IPS-NIHi7 (cell line): ENCODE measurements at regions not wholly inside any gene's neighbourhood (a gene's known extent, or its start where the extent isn't known, plus 50 kb on each side); places are given as distances from the start of the nearest gene placed in this dataset.
"Not testable (repeated sequence)": the region's sequence is repeated elsewhere in the genome, so short reads cannot be mapped to it uniquely, and the experiment has no call there.

Experiments used
- DNase-seq: peaks from one replicate; pipeline ENCODE4 v3.0.0; 2012; ENCODE audit warnings: mixed read lengths; ENCODE audit errors: extremely low spot score

GRCh38 chr1:106249365-106249764 lies 807.1 kb upstream of the PRMT6 start:
- no peak for DNase-seq

DNA sequence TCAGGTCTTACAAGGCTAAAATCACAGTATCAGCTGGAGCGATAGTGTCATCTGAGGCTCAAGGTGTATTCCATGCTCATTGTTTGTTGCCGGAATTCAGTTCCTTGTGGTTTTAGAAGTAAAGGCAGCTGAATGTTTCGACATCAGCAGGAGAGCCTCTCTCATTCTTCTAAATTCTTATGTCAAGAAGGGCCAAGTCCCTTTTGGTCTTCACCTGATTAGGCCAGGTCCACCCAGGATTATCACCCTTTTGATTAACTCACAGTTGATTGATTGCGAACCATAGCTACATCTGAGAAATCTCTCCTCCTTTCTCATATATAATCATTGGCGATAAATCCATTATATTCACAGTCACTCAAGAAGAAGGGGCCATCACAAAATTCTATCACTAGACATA lies 806.7 kb upstream of the PRMT6 start:
- DNase-seq = no peak

- no peak for DNase-seq
Measured at GRCh38 chr1:106254748-106255147, 801.7 kb upstream of the PRMT6 start.

DNA sequence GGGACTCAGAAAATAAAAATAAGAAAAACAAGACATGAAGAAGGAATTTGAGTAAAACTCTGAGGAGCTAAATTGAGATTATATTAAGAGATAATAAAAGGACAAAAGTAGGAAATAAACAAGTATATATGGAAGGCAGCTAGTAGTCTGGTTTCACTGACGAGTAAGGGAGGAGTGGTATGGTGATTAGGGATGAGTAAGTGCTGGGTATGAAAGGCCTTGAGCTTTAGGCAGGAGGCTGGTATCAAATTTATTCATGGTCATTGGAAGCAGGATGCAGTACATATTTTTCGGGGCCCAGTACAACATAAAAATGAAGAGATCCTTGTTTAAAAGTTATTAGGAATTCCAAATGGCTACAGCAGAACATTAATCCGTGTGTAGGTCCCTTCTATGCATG lies 789.7 kb upstream of the PRMT6 start:
- DNase-seq = no peak

DNA sequence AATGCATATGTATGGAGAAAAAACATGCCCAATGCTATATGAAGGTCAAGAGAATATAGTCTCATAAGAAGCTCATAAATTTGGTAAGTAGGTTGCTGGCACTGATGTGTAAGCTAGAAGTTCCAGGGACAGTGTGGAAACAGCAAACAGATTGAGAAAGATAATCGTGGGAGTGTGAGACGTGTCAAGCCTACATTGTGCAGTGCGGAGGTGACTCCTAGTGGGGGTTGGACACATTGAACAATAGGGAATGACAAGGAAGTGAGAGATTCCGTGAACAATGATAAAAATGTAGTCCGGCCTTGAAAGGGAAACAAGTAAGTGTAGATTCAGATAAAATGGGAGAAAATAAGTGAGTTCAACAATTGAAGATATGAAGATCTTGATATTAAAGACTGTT lies 788.4 kb upstream of the PRMT6 start:
- no peak for DNase-seq

GRCh38 chr1:106276871-106277270 lies 779.6 kb upstream of the PRMT6 start:
- DNase-seq = no peak

- DNase-seq = no peak
Measured at GRCh38 chr1:106277786-106278185, 778.7 kb upstream of the PRMT6 start.

DNA sequence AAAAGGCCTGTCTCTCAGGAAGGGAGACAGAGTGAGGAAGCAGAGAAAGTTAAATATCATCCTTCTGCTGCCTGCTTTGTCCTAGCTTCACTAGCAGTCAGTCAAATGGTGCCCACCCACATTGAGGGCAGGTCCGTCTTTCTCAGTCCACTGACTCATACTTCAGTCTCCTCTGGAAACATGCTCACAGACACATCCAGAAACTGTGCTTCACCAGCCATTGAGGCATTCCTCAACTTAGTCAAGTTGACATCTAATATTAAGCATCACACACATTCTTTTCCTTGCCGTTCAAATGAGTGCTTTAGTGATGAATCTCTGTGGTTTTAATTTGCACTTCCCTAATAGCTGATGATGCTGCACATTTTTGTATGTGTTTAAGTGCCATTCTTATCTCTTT lies 777.8 kb upstream of the PRMT6 start:
- no peak for DNase-seq

- DNase-seq = no peak
Measured at GRCh38 chr1:106289265-106289928, 767.1 kb upstream of the PRMT6 start.

GRCh38 chr1:106290805-106291501 lies 765.5 kb upstream of the PRMT6 start:
- no peak for DNase-seq

DNA sequence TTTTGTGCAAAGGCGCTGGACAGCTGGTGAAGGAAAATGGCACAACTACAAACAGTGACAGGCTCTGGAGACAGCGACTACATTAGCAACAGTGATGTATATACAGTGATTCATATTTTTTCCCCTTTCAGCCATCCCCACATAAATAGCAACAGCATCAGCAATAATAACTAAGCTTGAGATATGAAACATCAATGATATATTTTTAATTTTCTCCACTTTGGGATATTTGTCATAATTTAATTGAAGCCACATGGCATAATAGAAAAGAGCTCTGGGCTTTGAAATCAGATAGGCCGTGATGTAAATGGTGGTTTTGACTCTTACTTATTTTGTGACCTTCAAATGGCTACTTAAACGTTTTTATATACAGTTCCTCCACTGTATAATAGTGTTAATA lies 764.3 kb upstream of the PRMT6 start:
- no peak for DNase-seq

DNA sequence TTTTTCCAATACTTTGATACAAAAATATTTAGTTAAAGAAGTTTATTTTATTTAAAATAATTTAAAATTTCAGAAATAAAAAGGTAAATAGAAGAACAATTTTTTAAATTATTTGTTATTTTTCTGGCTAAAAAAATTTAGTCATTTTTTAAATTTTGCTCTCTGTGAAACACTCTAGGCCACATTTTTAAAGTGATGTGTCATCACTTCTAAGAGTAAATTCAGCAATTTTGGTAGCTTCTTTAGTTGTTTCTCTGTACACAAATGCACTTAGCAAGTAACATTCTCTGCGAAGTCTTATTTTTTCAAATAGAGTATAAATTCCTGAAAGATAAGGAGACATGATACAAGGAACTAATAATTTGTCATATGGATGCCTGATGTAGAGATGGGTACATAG lies 760.0 kb upstream of the PRMT6 start:
- DNase-seq = no peak

DNA sequence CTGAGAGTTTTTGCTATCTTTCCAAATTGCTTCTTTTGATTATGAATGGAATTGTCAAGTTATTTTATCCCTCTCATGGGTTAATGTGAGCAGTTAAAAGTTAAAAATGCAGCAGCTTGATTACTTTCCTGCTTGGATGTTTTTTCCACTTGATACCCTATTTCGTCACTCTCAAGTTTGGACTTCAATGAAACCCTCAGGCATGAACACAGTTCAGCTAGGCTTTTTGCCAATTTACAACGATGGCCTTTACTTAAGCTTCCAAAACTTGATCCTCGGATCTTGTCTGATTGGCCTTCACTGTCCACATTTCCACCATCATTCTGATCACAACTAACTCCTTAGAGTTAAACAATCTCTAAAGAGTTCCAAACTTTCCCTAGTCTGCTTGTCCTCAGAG lies 752.4 kb upstream of the PRMT6 start:
- no peak for DNase-seq

- no peak for DNase-seq
Measured at GRCh38 chr1:106319612-106320011, 736.9 kb upstream of the PRMT6 start.

- DNase-seq = no peak
Measured at GRCh38 chr1:106325600-106325999, 730.9 kb upstream of the PRMT6 start.

DNA sequence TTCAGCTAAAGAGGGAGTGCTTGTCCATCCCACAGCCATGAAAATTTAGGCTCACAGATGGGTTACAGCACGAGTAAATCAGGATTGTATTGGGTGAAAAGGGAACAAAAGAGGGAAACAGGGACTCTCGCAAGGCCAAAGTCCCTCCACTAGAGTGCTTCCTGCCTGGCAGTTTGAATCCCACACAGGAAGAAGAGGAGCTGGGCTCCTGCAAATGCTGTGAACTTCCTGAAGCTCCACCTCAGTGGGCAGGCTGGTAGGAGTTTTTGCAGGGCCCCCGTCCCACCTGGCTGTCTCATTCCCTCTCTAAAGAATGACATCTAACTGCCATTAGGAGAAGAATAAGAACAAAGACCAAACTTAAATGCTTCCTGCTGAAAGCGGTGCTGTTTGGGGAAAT lies 712.0 kb upstream of the PRMT6 start:
- no peak for DNase-seq

GRCh38 chr1:106360252-106360651 lies 696.2 kb upstream of the PRMT6 start:
- no peak for DNase-seq

DNA sequence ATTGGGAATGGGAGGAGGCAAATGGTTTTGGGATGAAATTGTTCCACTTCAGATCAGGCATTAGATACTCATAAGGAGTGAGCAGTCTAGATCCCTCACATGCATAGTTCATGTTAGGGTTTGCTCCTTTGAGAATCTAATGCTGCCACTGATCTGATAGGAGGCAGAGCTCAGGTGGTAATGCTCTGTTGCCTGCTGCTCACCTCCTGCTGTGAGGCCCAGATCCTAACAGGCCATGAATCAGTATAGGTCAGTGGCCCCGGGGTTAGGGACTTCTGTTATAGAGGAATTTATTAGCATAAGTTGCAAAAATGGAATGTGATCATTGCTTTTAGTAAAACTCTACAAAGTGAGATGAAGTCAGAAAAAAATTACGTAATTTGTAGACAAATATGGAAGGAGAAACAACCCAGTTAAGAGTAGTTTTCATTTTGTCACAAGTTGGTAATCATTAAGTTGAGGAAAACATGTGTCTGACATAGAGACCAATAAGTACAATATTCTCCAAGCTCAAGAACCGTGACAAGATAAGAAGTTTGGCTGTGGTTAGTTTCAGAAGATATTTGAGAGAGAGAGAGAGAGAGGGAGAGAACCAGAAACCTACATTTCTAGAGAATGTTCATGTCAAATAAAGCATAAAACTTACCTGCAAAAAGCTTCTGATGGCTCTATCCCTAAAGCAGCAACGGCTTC lies 689.7 kb upstream of the PRMT6 start:
- DNase-seq = no peak

DNA sequence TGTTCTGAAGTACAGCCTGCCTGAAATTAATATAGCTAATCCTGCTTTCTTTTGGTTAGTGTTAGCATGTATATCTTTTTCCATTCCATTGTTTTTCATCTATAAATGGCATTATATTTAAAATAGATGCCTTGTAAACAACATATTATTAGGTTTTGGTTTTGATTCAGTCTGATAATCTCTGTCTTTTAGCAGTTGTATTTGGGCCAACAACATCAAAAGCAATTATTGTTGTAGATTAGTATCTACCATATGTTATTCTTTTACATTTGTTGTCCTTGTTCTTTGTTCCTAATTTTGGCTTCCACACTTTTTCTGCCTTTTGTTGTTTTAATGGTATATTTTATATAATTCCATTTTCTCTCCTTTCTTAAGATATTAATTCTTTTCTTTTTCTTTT lies 678.2 kb upstream of the PRMT6 start:
- DNase-seq = no peak

GRCh38 chr1:106380772-106381171 lies 675.7 kb upstream of the PRMT6 start:
- no peak for DNase-seq

DNA sequence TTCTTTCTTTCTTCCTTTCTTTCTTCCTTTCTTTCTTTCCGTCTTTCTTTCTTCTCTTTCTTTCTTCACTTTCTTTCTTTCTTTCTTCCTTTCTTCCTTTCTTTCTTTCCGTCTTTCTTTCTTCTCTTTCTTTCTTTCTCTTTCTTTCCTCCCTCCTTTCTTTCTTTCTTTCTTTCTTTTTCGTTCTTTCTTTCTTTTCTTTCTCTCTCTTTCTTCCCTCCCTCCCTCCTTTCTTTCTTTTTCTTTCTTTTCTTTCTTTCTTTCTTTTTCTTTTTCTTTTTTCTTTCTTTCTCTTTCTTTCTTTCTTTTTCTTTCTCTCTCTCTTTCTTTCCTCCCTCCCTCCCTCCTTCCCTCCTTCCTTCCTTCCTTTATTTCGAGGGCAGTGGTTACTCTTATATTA lies 667.3 kb upstream of the PRMT6 start:
- not testable (repeated sequence) for DNase-seq

DNA sequence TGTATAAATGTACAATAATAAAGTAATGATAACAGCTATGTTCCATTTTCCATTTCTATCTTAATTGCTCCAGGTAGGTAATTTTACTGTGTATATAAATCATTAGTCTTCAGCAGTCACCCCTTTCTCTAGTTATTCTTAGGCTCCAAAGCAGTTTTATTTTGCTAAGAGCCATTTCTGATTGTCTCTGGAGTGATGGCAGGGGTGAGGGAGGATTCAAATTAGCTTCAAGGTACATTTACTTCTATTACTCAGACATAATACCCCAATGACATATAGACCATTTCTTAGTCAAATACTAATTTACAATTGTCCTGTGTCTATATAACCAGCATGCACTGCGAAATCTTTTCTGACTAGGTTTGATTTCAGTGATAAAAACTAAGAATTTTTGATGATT lies 663.4 kb upstream of the PRMT6 start:
- no peak for DNase-seq

- no peak for DNase-seq
Measured at GRCh38 chr1:106396020-106396419, 660.5 kb upstream of the PRMT6 start.
